HG03442 (cell line): ENCODE measurements at regions not wholly inside any gene's neighbourhood (a gene's known extent, or its start where the extent isn't known, plus 50 kb on each side); places are given as distances from the start of the nearest gene placed in this dataset.
A peak's percentile ranks its signal among the peaks of the same experiment; 100 is the strongest.

ENCODE experiments used
- ATAC-seq: cut with Tn5 transposase; IDR thresholded peaks from one replicate; pipeline ENCODE4 v1.9.1; 2021; ENCODE audit warnings: mild to moderate bottlenecking, moderate library complexity; ENCODE audit not compliant: unreplicated experiment

GRCh38 chr3:106573605-106574004 lies 704.8 kb upstream of the CBLB start:
- ATAC-seq: no peak

- no peak for ATAC-seq
Observed at GRCh38 chr3:106575029-106575428, 706.2 kb upstream of the CBLB start.

GRCh38 chr3:106577241-106577640 lies 708.4 kb upstream of the CBLB start:
- ATAC-seq: no peak

- no peak for ATAC-seq
Observed at GRCh38 chr3:106578911-106579310, 710.1 kb upstream of the CBLB start.

- ATAC-seq: no peak
Observed at GRCh38 chr3:106582151-106582550, 713.3 kb upstream of the CBLB start.

GRCh38 chr3:106587551-106587950 lies 718.7 kb upstream of the CBLB start:
- ATAC-seq: no peak

GRCh38 chr3:106588739-106589138 lies 719.9 kb upstream of the CBLB start:
- ATAC-seq: no peak

- ATAC-seq: no peak
Observed at GRCh38 chr3:106589311-106589942, 720.6 kb upstream of the CBLB start.

GRCh38 chr3:106590216-106590615 lies 721.4 kb upstream of the CBLB start:
- no peak for ATAC-seq

GRCh38 chr3:106593381-106593780 lies 724.6 kb upstream of the CBLB start:
- no peak for ATAC-seq

- ATAC-seq: peak; percentile 81
Observed at GRCh38 chr3:106609666-106610301, 741.0 kb upstream of the CBLB start.

- ATAC-seq: no peak
Observed at GRCh38 chr3:106610362-106610959, 741.6 kb upstream of the CBLB start.

- no peak for ATAC-seq
Observed at GRCh38 chr3:106611116-106611515, 742.3 kb upstream of the CBLB start.

GRCh38 chr3:106611841-106612240 lies 743.0 kb upstream of the CBLB start:
- no peak for ATAC-seq

- no peak for ATAC-seq
Observed at GRCh38 chr3:106616556-106616955, 747.7 kb upstream of the CBLB start.

- no peak for ATAC-seq
Observed at GRCh38 chr3:106617276-106617675, 748.5 kb upstream of the CBLB start.

- ATAC-seq: no peak
Observed at GRCh38 chr3:106620646-106621045, 751.8 kb upstream of the CBLB start.

GRCh38 chr3:106624154-106624553 lies 753.1 kb upstream of the CCDC54 start:
- ATAC-seq: no peak

- no peak for ATAC-seq
Observed at GRCh38 chr3:106628407-106628806, 748.8 kb upstream of the CCDC54 start.

- peak; percentile 86 for ATAC-seq
Observed at GRCh38 chr3:106629215-106629832, 747.9 kb upstream of the CCDC54 start.

GRCh38 chr3:106631373-106632108 lies 745.7 kb upstream of the CCDC54 start:
- ATAC-seq: no peak
